A549 (cell line): ENCODE measurements at regions not wholly inside any gene's neighbourhood (a gene's known extent, or its start where the extent isn't known, plus 50 kb on each side); places are given as distances from the start of the nearest gene placed in this dataset.

Source experiments
- ATAC-seq, 2 experiments: fragments of 200-7000 bp in 1 of 2; fragments of >200 bp in 1 of 2; cut with Nextera tagmentation in 1 of 2; cut with Tn5 transposase in 1 of 2; 3 replicates each; pipeline versions ENCODE4 v1.8.0 to v1.9.1; 2018 to 2020; ENCODE audit warnings: mild to moderate bottlenecking in 1 of 2, moderate library complexity in 1 of 2
- CTCF ChIA-PET: fragments of 300-600 bp; sonication (Branson Sonifier 250); formaldehyde crosslinking; extraction: SDS; loops from one replicate; lab custom pipeline; 2021; ENCODE audit warnings: antibody characterized with exemption, inconsistent platforms; lab: Yijun Ruan, JAX
- POLR2A ChIA-PET: fragments of 350-600 bp; formaldehyde crosslinking; extraction: SDS; loops from one replicate; lab custom pipeline; 2021; ENCODE audit warnings: antibody characterized with exemption, inconsistent platforms; lab: Yijun Ruan, JAX
- DNase-seq, 2 experiments: peaks; one replicate each; pipeline versions ENCODE4 v3.0.0 to v3.0.0-alpha.2; 2011 to 2016; ENCODE audit warnings: low read depth in 1 of 2, low spot score in 1 of 2
- FAIRE-seq: peaks from 2 replicates; lab custom pipeline; 2011; peaks lifted over from hg19 to GRCh38; lab: Jason Lieb, UNC
- H3K27ac ChIP-seq, 2 experiments: fragments of >200 bp; sonication (Bioruptor Twin); formaldehyde crosslinking; 3 replicates each; pipeline ENCODE4 v1.5.1; 2016 to 2017
- H3K4me1 ChIP-seq: fragments of >200 bp; sonication (Bioruptor Twin); formaldehyde crosslinking; 3 replicates; pipeline ENCODE4 v1.6.1; 2016
- H3K4me2 ChIP-seq: fragments of >200 bp; sonication (Bioruptor Twin); formaldehyde crosslinking; 3 replicates; pipeline ENCODE4 v1.6.1; 2016
- H3K4me3 ChIP-seq: fragments of >200 bp; sonication (Bioruptor Twin); formaldehyde crosslinking; 3 replicates; pipeline ENCODE4 v1.5.1; 2016
- H3K9me3 ChIP-seq: fragments of >200 bp; sonication (Bioruptor Twin); formaldehyde crosslinking; 3 replicates; pipeline ENCODE4 v1.6.1; 2016
- CBX8 ChIP-seq: fragments of 200-600 bp; sonication (generic); IDR thresholded peaks from 2 replicates; pipeline ENCODE4 v1.6.1; 2016
- CEBPB ChIP-seq, 2 experiments: fragments of >200 bp in 1 of 2; sonication (Bioruptor Twin) in 1 of 2; formaldehyde crosslinking in 1 of 2; IDR thresholded peaks; 2 replicates each; pipeline ENCODE4 v1.6.1; 2012 to 2016
- CHD2 ChIP-seq: fragments of 150-350 bp; IDR thresholded peaks from 2 replicates; pipeline ENCODE4 v1.6.1; 2014; ENCODE audit warnings: low read length; ENCODE audit not compliant: partially characterized antibody
- CHD4 ChIP-seq: fragments of 200-600 bp; sonication (generic); IDR thresholded peaks from 2 replicates; pipeline ENCODE4 v1.6.1; 2016; ENCODE audit warnings: antibody characterized with exemption, mild to moderate bottlenecking, borderline replicate concordance
- EHF ChIP-seq: fragments of 250-450 bp; sonication (Bioruptor Pico); IDR thresholded peaks from 2 replicates; pipeline ENCODE4 v1.5.0; 2020; ENCODE audit warnings: mild to moderate bottlenecking
- EHMT2 ChIP-seq: fragments of 200-600 bp; sonication (generic); IDR thresholded peaks from 2 replicates; pipeline ENCODE4 v1.6.1; 2016; ENCODE audit warnings: antibody characterized with exemption, low read depth, mild to moderate bottlenecking, moderate library complexity
- EP300 ChIP-seq, 2 experiments: fragments of >200 bp; sonication (Bioruptor Twin); formaldehyde crosslinking; IDR thresholded peaks; 2 replicates in 1 of 2; 3 replicates in 1 of 2; pipeline ENCODE4 v1.6.1; 2016 to 2017
- JUN ChIP-seq, 2 experiments: fragments of >200 bp; sonication (Bioruptor Twin); formaldehyde crosslinking; IDR thresholded peaks; 2 replicates in 1 of 2; 3 replicates in 1 of 2; pipeline ENCODE4 v1.6.1; 2016 to 2017
- MAFK ChIP-seq: fragments of 450-650 bp; IDR thresholded peaks from 2 replicates; pipeline ENCODE4 v1.6.1; 2014; ENCODE audit not compliant: partially characterized antibody
- MYC ChIP-seq: IDR thresholded peaks from 2 replicates; pipeline ENCODE4 v1.6.1; 2012; ENCODE audit warnings: mild to moderate bottlenecking, inconsistent platforms, low read length, improper control_type of control experiment, borderline replicate concordance
- PHF8 ChIP-seq: fragments of 200-600 bp; sonication (generic); IDR thresholded peaks from 2 replicates; pipeline ENCODE4 v1.6.1; 2016; ENCODE audit warnings: low read depth, mild to moderate bottlenecking, antibody characterized with exemption, moderate library complexity, borderline replicate concordance
- RAD21 ChIP-seq, 2 experiments: fragments of >200 bp in 1 of 2; sonication (Bioruptor Twin) in 1 of 2; formaldehyde crosslinking in 1 of 2; IDR thresholded peaks in 1 of 2; conservative IDR thresholded peaks in 1 of 2; 2 replicates in 1 of 2; 3 replicates in 1 of 2; pipeline ENCODE4 v1.6.1; 2012 to 2018; ENCODE audit warnings: inconsistent platforms in 1 of 2
- RFX5 ChIP-seq: fragments of 450-650 bp; IDR thresholded peaks from 2 replicates; pipeline ENCODE4 v1.7.1; 2014; ENCODE audit warnings: antibody characterized with exemption, mild to moderate bottlenecking, moderate library complexity
- RNF2 ChIP-seq: fragments of 200-600 bp; sonication (generic); IDR thresholded peaks from 2 replicates; pipeline ENCODE4 v1.6.1; 2016; ENCODE audit warnings: low read depth, mild to moderate bottlenecking, antibody characterized with exemption, moderate library complexity, borderline replicate concordance
- SMC3 ChIP-seq: fragments of >200 bp; sonication (Bioruptor Twin); formaldehyde crosslinking; IDR thresholded peaks from 3 replicates; pipeline ENCODE4 v1.6.1; 2018; ENCODE audit warnings: inconsistent platforms
- SREBF2 ChIP-seq: fragments of 450-650 bp; IDR thresholded peaks from 2 replicates; pipeline ENCODE4 v1.6.1; 2014; ENCODE audit warnings: mild to moderate bottlenecking, moderate library complexity
- USF2 ChIP-seq: fragments of 450-650 bp; IDR thresholded peaks from 2 replicates; pipeline ENCODE4 v1.6.1; 2014; ENCODE audit warnings: antibody characterized with exemption
- ZC3H11A ChIP-seq: fragments of 450-650 bp; IDR thresholded peaks from 2 replicates; pipeline ENCODE4 v1.6.1; 2014; ENCODE audit warnings: antibody characterized with exemption, mild to moderate bottlenecking
- ZFP36 ChIP-seq: fragments of 450-650 bp; IDR thresholded peaks from 2 replicates; pipeline ENCODE4 v1.6.1; 2014; ENCODE audit warnings: borderline replicate concordance; ENCODE audit not compliant: partially characterized antibody
- ZNF302 ChIP-seq: fragments of 250-450 bp; sonication (Bioruptor Pico); IDR thresholded peaks from 2 replicates; pipeline ENCODE4 v1.9.0; 2021; ENCODE audit warnings: inconsistent platforms, mild to moderate bottlenecking, moderate library complexity
- ZSCAN20 ChIP-seq: fragments of 250-450 bp; sonication (Bioruptor Pico); IDR thresholded peaks from 2 replicates; pipeline ENCODE4 v1.8.0; 2022; ENCODE audit warnings: mild to moderate bottlenecking, moderate library complexity
- WGBS: methylation state at CpG from one replicate; pipeline ENCODE4 v1.1.6; 2017; ENCODE audit errors: missing lambda C conversion rate; 5-methylcytosine and 5-hydroxymethylcytosine counted together
- TF ChIP-seq, protein P1 (sequence below): fragments of 250-450 bp; sonication (Bioruptor Pico); IDR thresholded peaks from 2 replicates; pipeline ENCODE4 v1.5.0; 2020; ENCODE audit warnings: low read depth, mild to moderate bottlenecking, moderate library complexity
- TF ChIP-seq, protein P2 (sequence below): fragments of 250-450 bp; sonication (Bioruptor Pico); IDR thresholded peaks from 2 replicates; pipeline ENCODE4 v1.5.0; 2021; ENCODE audit warnings: mild to moderate bottlenecking, moderate library complexity, borderline replicate concordance
- TF ChIP-seq, protein P3 (sequence below): fragments of >200 bp; sonication (Bioruptor Twin); formaldehyde crosslinking; IDR thresholded peaks from 3 replicates; pipeline ENCODE4 v1.5.1; 2016

- TF ChIP-seq JUN (IDR thresholded peaks at IDR 0.05) (no peak), RAD21 (conservative IDR thresholded peaks at IDR 0.05 in 1 of 2, IDR thresholded peaks at IDR 0.05 in 1 of 2) (no peak), CEBPB (IDR thresholded peaks at IDR 0.05) (no peak), ZNF302 (CRISPR knock-in tag) (no peak)
These were observed 183.4 kb downstream of the SPRY1 start (continued) for GRCh38 chr4:123579961-123580360.

DNA sequence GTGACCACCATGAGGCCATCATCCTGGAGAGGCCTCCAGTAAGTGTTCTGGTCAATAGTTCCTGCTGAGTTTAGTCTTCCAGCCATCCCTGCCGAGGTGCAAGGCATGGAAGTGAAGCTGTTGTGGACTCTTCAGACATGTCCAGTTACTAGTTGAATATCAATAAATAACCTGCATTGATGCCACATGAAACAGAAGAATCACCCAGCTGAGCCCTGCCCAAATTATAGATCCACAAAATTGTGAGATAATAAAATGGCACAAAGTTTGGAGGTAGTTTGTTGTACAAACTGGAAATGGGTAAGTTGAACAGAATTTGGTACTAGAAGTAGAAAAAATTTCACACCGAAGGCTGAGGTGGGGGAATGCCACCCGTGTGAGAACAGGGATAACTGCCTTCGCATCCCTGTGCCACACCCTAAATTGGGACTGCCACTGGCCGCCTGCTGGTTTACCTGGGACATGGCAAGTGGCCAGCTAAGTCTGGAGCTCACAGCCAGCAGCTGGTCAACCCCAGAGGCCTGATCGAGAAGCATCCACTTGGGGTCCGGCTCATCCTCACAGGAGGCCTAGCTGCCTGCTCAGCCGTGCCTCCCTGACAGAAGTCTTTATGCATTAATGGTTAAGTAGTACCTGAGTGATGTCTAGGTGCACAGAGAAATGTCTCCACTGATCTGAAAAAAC lies 184.5 kb downstream of the SPRY1 start:
- FAIRE-seq, result no peak
- 57% methylated on average over 5 of the region's 8 CpGs for WGBS
- CTCF ChIA-PET, result no interaction called here
- no peak overlapping the region for H3K4me3 ChIP-seq
- TF ChIP-seq EHMT2 (no peak), ZC3H11A (no peak), EP300 (IDR thresholded peaks at IDR 0.05) (no peak), RNF2 (no peak), JUN (IDR thresholded peaks at IDR 0.05) (no peak), EHF (CRISPR knock-in tag) (no peak), CBX8 (no peak), ZSCAN20 (CRISPR knock-in tag) (no peak), SMC3 (no peak), RFX5 (no peak), PHF8 (no peak), CHD2 (no peak), MAFK (no peak)
- TF ChIP-seq, protein P1, sequence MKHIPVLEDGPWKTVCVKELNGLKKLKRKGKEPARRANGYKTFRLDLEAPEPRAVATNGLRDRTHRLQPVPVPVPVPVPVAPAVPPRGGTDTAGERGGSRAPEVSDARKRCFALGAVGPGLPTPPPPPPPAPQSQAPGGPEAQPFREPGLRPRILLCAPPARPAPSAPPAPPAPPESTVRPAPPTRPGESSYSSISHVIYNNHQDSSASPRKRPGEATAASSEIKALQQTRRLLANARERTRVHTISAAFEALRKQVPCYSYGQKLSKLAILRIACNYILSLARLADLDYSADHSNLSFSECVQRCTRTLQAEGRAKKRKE (CRISPR knock-in tag), result no peak
- TF ChIP-seq, all 56 proteins: peak for 0
- no peaks in the 10 kb centered on the region for H3K4me1 ChIP-seq
- ATAC-seq, result no peak
- POLR2A ChIA-PET, result no interaction called here
- DNase-seq, result no peak
- H3K27ac ChIP-seq, result no peak overlapping the region
- H3K4me2 ChIP-seq, result no peak overlapping the region
- H3K9me3 ChIP-seq, result peaks cover 14% of the 10 kb centered on the region; the same call in 1 of the 3 replicates

GRCh38 chr4:123581802-123582201 lies 185.2 kb downstream of the SPRY1 start:
- TF ChIP-seq MAFK, result peak; percentile 77
- no peak for TF ChIP-seq SREBF2
- WGBS, result 70% methylated on average over 3 of the region's 3 CpGs
- POLR2A ChIA-PET, result no interaction called here

GRCh38 chr4:123583043-123583442 lies 186.4 kb downstream of the SPRY1 start:
- ChIA-PET CTCF (interaction anchor here (2.1 kb wide), 1 partner anchor 18 kb away, joined by 7 read pairs; no protein-coding TSS in a partner anchor), POLR2A (no interaction called here)
- H3K9me3 ChIP-seq, result peaks cover 14% of the 10 kb centered on the region; the same call in 1 of the 3 replicates
- ATAC-seq, result no peak
- H3K4me1 ChIP-seq, result peaks cover 9% of the 10 kb centered on the region
- no peak overlapping the region for H3K4me2 ChIP-seq
- H3K27ac ChIP-seq, result no peak overlapping the region
- WGBS, result 95% methylated on average over 2 of the region's 2 CpGs
- FAIRE-seq, result no peak
- H3K4me3 ChIP-seq, result no peak overlapping the region
- no peak for DNase-seq
- TF ChIP-seq, protein P2, sequence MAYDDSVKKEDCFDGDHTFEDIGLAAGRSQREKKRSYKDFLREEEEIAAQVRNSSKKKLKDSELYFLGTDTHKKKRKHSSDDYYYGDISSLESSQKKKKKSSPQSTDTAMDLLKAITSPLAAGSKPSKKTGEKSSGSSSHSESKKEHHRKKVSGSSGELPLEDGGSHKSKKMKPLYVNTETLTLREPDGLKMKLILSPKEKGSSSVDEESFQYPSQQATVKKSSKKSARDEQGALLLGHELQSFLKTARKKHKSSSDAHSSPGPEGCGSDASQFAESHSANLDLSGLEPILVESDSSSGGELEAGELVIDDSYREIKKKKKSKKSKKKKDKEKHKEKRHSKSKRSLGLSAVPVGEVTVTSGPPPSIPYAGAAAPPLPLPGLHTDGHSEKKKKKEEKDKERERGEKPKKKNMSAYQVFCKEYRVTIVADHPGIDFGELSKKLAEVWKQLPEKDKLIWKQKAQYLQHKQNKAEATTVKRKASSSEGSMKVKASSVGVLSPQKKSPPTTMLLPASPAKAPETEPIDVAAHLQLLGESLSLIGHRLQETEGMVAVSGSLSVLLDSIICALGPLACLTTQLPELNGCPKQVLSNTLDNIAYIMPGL (CRISPR knock-in tag), result no peak
- TF ChIP-seq, protein P1 (CRISPR knock-in tag), result no peak
- TF ChIP-seq CHD4 (no peak), ZFP36 (no peak), SREBF2 (no peak), USF2 (no peak), MYC (no peak), CHD2 (no peak), CEBPB (IDR thresholded peaks at IDR 0.05) (no peak)
- TF ChIP-seq, protein P3, sequence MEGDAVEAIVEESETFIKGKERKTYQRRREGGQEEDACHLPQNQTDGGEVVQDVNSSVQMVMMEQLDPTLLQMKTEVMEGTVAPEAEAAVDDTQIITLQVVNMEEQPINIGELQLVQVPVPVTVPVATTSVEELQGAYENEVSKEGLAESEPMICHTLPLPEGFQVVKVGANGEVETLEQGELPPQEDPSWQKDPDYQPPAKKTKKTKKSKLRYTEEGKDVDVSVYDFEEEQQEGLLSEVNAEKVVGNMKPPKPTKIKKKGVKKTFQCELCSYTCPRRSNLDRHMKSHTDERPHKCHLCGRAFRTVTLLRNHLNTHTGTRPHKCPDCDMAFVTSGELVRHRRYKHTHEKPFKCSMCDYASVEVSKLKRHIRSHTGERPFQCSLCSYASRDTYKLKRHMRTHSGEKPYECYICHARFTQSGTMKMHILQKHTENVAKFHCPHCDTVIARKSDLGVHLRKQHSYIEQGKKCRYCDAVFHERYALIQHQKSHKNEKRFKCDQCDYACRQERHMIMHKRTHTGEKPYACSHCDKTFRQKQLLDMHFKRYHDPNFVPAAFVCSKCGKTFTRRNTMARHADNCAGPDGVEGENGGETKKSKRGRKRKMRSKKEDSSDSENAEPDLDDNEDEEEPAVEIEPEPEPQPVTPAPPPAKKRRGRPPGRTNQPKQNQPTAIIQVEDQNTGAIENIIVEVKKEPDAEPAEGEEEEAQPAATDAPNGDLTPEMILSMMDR, result no peak

More at GRCh38 chr4:123581802-123582201, 185.2 kb downstream of the SPRY1 start:
- H3K27ac ChIP-seq, result no peak overlapping the region
- no peaks in the 10 kb centered on the region for H3K4me1 ChIP-seq
- CTCF ChIA-PET, result no interaction called here
- H3K9me3 ChIP-seq, result peaks cover 14% of the 10 kb centered on the region; the same call in 1 of the 3 replicates
- FAIRE-seq, result no peak
- no peak overlapping the region for H3K4me2 ChIP-seq
- no peak for DNase-seq
- ATAC-seq, result no peak
- no peak overlapping the region for H3K4me3 ChIP-seq
